SK-N-SH (cell line): ENCODE measurements at regions not wholly inside any gene's neighbourhood (a gene's known extent, or its start where the extent isn't known, plus 50 kb on each side); places are given as distances from the start of the nearest gene placed in this dataset.

Experiments used
- CTCF ChIP-seq: fragments of 200-600 bp; sonication (generic); IDR thresholded peaks from 2 replicates; pipeline ENCODE4 v1.6.1; 2017; ENCODE audit warnings: antibody characterized with exemption, mild to moderate bottlenecking, moderate library complexity
- EZH2phosphoT487 ChIP-seq: fragments of 200-600 bp; sonication (generic); IDR thresholded peaks from 2 replicates; pipeline ENCODE4 v1.6.1; 2017; ENCODE audit warnings: low read depth, mixed run types, mild to moderate bottlenecking, antibody characterized with exemption, moderate library complexity, borderline replicate concordance
- FOSL2 ChIP-seq: IDR thresholded peaks from 2 replicates; pipeline ENCODE4 v1.4.0; 2012; ENCODE audit warnings: low read depth, mild to moderate bottlenecking, moderate library complexity, borderline replicate concordance
- GABPA ChIP-seq: IDR thresholded peaks from 2 replicates; pipeline ENCODE4 v1.4.0; 2012; ENCODE audit warnings: low read depth, mild to moderate bottlenecking
- GATA2 ChIP-seq: sonication (generic); formaldehyde crosslinking; IDR thresholded peaks from 2 replicates; pipeline ENCODE4 v1.5.0; 2020; ENCODE audit warnings: mild to moderate bottlenecking, missing genetic modification reagents
- IRF3 ChIP-seq: fragments of 150-350 bp; IDR thresholded peaks from 2 replicates; pipeline ENCODE4 v1.6.1; 2016; ENCODE audit warnings: mild to moderate bottlenecking, low read depth, low read length
- POLR2AphosphoS5 ChIP-seq: IDR thresholded peaks from 2 replicates; pipeline ENCODE4 v1.6.1; 2012; ENCODE audit warnings: low read depth, low read length
- RAD21 ChIP-seq: IDR thresholded peaks from 2 replicates; pipeline ENCODE4 v1.6.1; 2012; ENCODE audit warnings: mild to moderate bottlenecking, low read length
- REST ChIP-seq: IDR thresholded peaks from 2 replicates; pipeline ENCODE4 v1.6.1; 2012; ENCODE audit warnings: mild to moderate bottlenecking, low read depth, low read length, moderate library complexity
- RFX5 ChIP-seq: IDR thresholded peaks from 2 replicates; pipeline ENCODE4 v1.6.1; 2012; ENCODE audit warnings: mild to moderate bottlenecking, improper control_type of control experiment, low read length
- RXRA ChIP-seq: IDR thresholded peaks from 2 replicates; pipeline ENCODE4 v1.4.0; 2012; ENCODE audit warnings: low read depth, mild to moderate bottlenecking, borderline replicate concordance
- SMC3 ChIP-seq: IDR thresholded peaks from 2 replicates; pipeline ENCODE4 v1.6.1; 2012; ENCODE audit warnings: low read depth, low read length, improper control_type of control experiment
- YY1 ChIP-seq: IDR thresholded peaks from 2 replicates; pipeline ENCODE4 v1.4.0; 2012; ENCODE audit warnings: low read depth, mild to moderate bottlenecking
- TF ChIP-seq, protein P1 (sequence below): IDR thresholded peaks from 2 replicates; pipeline ENCODE4 v1.4.0; 2012; ENCODE audit warnings: low read depth, borderline replicate concordance

DNA sequence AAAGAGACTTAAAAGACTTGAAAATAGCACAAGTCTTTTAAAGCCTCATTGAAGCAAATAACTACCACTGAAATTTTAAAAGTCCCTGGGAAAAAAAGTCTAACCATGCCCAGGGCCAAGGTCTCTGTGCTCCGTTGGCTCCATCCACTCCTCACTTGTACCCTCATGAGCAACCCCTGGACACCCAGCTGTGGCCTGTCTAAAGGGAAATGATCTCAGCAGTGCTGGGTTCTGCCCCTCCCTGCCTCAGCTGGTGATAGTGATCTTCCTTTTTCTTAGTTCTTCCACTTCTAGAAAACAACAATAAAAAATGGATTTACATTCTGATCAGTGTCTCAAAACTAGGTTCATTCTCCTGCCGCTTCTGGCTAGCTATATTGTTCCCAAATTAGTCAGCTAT lies 423.5 kb upstream of the ADAMTS5 start:
- TF ChIP-seq RXRA (no peak), REST (no peak), YY1 (no peak), CTCF (no peak), FOSL2 (no peak), EZH2phosphoT487 (no peak), POLR2AphosphoS5 (no peak), SMC3 (no peak), RFX5 (no peak), GABPA (no peak), RAD21 (no peak), IRF3 (no peak), GATA2 (CRISPR knock-in tag) (no peak)
- TF ChIP-seq, protein P1, sequence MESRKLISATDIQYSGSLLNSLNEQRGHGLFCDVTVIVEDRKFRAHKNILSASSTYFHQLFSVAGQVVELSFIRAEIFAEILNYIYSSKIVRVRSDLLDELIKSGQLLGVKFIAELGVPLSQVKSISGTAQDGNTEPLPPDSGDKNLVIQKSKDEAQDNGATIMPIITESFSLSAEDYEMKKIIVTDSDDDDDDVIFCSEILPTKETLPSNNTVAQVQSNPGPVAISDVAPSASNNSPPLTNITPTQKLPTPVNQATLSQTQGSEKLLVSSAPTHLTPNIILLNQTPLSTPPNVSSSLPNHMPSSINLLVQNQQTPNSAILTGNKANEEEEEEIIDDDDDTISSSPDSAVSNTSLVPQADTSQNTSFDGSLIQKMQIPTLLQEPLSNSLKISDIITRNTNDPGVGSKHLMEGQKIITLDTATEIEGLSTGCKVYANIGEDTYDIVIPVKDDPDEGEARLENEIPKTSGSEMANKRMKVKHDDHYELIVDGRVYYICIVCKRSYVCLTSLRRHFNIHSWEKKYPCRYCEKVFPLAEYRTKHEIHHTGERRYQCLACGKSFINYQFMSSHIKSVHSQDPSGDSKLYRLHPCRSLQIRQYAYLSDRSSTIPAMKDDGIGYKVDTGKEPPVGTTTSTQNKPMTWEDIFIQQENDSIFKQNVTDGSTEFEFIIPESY, result no peak
